GM19467 (cell line): ENCODE measurements at regions not wholly inside any gene's neighbourhood (a gene's known extent, or its start where the extent isn't known, plus 50 kb on each side); places are given as distances from the start of the nearest gene placed in this dataset.
"Not testable (repeated sequence)": the region's sequence is repeated elsewhere in the genome, so short reads cannot be mapped to it uniquely, and the experiment has no call there.

Experiments
- ATAC-seq: cut with Tn5 transposase; IDR thresholded peaks from one replicate; pipeline ENCODE4 v1.9.1; 2021; ENCODE audit warnings: mild to moderate bottlenecking, moderate library complexity; ENCODE audit not compliant: unreplicated experiment

DNA sequence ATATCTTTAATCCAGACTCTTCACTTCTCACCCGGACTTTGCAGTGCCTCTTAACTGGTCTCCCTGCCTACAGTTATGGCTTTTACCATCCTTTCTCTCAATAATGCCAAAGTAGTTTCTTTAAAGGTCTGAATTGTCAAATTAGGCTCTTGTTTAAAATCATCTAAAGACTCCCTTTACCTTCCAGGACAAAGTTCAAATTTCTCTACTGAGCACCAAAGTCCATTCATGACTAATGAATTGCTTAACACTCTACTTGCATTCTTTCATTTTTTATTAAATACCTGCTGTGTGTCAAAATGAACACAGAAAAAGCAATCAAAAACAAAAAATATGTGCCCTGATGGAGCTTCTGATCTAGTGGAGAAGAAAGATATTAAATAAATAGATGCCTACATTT lies 472.4 kb upstream of the UBE2E2 start:
- ATAC-seq, result no peak

DNA sequence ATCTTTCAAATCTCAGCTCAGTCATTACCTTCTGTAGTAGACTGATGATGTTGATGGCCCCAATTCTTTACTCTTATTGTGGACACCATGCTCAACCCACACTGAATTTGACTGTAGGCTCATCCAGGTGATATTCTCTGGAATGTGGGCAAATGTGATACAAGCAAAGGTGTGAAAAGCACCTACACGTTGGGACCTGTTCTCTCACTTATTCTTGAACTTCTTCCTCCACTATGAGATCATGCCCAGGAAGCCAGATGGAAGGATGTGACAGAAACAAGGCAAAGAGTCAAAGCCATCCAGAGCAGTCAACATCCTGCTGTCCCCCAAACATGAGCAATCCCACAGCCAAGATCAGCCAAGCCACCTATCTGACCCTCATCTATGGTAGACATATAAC lies 471.2 kb upstream of the UBE2E2 start:
- no peak for ATAC-seq

DNA sequence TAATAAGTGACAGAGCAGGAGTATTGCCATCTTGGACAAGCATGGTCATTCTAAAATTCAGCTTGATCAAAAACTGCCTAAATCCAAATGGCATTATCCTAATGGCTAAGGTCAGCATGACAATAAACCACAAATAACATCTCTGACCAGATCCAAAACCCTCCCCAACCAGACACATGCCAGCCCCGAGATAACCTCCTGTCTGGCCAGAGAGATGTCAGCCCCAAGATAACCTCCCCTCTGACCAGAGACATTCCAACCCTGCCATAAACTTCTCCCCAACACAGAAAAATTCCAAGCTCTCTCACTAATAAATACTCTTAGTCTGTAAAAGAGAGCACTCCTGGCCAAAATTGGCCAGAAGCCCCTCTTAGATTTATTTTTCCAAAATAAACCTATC lies 470.5 kb upstream of the UBE2E2 start:
- ATAC-seq, result no peak

DNA sequence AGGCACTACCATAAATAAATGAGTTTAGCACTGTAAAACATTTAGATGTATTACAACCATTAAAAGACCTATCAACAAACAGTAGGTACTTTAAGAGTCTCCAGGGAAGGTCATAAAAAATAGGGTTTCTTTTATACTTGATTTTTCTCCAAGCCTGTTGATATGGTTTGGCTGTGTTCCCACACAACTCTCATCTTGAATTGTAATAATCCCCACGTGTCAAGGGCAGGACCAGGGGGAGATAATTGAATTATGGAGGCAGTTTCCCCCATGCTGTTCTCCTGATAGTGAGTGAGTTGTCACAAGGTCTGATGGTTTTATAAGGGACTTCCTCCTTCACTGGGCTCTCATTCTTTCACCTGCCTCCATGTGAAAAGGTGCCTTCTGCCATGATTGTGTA lies 468.9 kb upstream of the UBE2E2 start:
- no peak for ATAC-seq

DNA sequence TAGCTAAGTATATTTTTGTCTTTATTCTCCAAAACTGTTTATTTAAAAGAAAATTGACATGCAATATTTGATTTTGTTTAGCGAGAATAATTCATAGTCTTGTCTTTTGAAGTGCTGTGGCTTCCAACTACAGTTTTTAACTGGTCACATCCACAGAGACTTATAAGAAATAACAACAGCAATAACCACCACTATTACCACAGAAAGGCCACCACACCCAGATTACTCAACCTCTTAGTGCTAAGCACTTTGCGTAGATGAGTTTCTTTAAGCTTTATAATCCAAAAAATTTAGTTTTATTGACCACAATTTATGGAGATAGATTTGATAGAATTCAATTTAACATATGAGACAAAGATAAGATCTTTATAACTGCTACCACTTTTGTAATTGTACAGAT lies 468.4 kb upstream of the UBE2E2 start:
- no peak for ATAC-seq

DNA sequence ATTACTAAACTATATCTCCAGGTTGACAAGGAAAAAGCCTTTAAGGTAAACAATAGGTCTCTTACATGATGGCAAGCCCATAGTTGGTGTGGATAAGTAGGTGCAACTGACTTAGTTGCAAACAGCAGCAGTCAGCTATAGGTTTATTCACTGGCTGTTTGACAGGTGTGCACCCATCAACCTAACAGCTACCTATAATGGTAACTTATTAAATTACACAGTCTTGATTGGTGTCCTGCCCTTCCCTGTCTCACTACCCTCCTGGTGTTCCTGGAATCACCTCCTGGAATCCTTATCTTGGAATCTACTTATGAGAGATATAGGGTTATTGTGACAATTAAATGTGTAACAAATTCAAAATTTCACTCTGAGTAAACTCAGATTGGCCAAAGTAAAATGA lies 467.8 kb upstream of the UBE2E2 start:
- no peak for ATAC-seq

DNA sequence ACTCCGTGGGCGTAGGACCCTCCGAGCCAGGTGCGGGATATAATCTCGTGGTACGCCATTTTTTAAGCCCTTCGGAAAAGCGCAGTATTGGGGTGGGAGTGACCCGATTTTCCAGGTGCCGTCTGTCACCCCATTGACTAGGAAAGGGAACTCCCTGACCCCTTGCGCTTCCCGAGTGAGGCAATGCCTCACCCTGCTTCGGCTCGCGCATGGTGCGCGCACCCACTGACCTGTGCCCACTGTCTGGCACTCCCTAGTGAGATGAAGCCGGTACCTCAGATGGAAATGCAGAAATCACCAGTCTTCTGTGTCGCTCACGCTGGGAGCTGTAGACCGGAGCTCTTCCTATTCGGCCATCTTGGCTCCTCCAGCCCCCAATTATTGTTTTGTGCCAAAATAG lies 459.7 kb upstream of the UBE2E2 start:
- not testable (repeated sequence) for ATAC-seq

DNA sequence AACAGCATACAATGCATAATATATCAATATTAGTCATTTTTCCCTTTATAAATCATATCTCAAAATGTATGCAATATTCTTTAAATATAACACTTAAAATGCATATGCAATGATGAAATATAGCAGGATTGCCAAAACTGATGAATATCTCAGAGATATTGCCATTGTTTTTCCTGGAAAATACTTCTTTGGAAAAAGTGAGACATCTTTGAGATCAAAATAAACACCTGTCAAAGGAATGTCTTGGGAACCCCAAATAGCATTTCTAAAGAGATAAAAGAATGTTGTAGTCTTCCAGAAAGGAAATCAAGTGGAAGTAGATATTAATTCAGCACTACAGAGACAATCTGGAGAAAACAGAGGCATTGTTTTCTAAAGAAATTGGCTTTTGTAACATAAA lies 457.8 kb upstream of the UBE2E2 start:
- ATAC-seq, result no peak

DNA sequence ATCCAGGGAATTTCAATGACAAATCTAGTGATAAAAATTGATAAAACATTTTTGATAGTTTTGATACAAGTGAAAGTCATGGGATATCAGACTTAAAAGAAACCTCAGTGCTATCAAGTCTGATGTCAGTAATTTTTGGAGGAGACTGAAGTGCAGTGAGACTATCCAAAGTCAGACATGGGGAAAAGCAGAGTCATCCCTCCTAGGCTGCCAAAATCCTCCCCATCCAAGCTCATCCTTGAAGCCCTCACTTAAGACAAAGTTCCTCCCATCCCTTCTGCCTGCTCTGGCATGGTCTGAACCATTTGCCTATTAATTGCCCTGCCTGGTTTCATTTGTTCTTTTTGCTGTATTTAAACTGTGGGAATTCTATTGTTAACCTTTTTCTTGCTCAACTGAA lies 456.9 kb upstream of the UBE2E2 start:
- ATAC-seq, result no peak

DNA sequence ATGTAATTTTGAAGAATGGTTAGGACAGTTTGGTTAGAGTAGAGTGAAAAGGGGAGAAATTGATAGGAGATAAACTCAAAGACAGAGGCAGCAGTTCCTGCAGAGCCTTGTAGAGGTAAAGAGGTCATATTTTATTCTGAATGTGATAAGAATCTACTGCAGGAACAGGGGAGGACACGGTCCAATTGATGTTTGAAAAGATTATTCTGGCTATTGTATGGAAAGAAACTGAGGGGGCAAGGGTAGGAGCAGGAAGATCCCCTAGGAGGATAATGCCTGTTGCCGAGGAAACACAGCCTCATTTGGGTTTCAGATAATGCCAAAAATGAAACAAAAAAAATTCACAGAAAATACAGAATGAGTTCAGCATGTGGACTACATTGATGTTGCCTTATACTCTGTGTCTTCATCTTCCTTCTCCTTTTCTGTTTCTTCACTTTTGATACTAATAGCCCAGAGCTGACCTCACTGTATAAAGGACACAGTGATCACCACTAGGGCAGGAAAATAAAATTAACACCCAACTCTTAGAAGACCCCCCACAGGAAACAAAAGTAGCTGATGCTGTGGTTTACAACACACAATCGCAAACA lies 454.6 kb upstream of the UBE2E2 start:
- no peak for ATAC-seq

DNA sequence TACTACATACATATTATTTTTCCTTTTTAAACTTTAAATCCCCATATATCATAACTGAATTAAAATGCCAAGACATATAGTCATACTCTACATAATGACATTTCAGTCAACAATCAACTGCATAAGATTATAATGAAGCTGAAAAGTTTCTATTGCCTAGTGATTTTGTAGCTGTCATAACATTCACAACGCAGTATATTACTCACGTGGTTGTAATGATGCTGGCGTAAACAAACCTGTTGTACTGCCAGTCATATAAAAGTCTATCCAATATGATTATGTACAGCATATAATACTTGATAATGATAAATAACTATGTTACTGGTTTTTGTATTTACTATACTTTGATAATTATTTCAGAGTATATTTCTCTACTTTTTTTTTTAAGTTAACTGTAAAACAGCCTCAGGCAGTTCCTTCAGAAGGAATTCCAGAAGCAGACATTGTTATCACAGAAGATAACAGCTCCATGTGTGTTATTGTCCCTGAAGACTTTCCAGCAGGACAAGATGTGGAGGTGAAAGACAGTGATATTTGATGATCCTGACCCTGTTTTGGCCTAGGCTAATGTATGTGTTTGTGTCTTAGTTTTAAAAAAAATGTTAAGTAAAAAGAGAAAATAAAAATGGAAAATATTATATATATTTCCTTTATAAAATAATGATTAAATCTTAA lies 443.4 kb upstream of the UBE2E2 start:
- no peak for ATAC-seq

DNA sequence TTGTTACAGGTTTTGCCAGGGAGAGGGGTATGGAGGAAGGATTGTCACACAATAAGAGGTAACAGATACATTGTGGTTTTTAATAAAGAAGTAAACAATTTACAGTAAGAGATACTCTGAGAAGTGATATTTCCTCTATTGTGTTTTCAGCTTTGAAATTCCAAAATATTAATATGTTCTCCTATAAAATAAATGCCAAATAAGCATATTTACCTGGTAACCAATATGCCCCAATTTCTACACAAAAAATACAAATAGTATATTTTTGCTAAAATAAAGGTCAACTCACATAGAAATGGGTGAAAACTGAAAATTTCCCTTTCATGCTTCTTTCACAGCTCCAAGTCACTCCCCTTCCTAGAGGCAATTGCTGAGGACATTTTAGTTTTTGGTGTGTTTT lies 437.4 kb upstream of the UBE2E2 start:
- no peak for ATAC-seq

DNA sequence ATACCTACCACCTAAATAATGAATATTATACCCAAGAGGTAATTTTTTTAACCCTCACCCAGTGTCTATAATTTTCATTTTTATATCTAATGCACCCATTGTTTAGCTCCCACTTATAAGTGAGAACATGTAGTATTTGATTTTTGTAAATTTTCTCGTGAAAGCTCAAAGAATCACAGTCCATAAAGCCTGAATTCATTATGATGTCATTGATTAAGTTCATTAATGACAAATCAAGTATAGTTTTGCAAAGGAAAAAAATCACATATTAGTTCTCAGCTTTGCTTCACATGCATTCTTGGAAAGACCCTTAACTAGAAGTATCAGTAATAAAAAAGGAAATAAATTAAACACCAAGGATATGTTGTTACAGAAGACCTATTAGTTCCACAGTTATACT lies 425.3 kb upstream of the UBE2E2 start:
- ATAC-seq, result no peak

DNA sequence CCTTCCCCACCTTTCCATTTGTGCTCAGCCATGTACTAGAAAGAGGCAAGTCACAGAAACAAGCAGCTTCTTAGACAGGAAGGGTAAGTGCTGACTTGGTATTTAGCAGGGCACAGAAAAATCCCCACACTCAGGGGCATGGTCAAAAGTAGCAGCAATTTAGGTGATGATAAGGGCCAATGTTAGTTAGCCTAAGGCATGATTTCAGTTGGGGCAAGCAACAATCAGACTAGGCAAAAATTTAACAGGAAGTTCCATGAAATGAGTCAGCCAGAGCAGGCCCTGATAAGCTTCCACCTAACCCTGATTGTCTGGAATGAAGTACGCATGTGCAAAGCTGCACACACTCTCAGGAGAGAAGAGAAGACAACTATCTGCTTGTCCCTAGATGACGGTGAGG lies 423.4 kb upstream of the UBE2E2 start:
- ATAC-seq, result no peak

DNA sequence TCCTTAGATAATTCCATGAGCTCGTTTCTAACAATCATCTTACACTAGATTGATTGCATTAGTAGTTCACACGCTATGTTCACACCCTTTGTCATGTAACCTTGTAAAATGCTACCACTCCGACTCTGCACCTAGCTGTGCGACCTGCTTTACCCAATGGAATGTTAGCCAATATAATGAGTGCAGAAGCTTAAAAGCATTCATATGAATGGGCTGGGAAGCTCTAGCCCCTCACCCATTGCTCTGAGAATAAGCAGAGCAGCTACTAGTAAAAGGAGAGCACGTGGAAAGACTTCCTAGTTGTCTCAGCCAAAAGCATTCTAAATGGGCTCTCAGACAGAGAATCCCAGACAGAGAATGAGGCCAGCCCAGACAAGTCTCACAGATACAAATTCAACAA lies 410.6 kb upstream of the UBE2E2 start:
- no peak for ATAC-seq

DNA sequence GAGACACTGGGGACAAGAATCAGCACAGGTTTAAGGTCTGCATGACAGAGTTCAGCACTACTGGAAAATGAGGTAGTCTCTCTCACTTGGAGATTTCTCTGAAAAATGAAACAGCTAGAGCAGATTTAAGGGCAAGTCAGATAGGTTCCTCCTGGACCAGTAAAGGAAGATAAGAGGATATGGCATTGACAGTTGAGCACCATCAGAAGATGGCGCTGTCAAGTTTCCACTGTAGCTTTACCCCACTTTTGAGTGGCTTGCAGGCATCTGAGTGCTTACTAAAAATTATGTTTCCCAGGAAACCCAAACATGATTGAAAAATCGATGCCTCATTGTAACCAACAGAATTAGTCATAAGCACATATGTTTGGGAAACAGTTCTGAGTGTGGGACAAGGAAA lies 407.2 kb upstream of the UBE2E2 start:
- no peak for ATAC-seq

DNA sequence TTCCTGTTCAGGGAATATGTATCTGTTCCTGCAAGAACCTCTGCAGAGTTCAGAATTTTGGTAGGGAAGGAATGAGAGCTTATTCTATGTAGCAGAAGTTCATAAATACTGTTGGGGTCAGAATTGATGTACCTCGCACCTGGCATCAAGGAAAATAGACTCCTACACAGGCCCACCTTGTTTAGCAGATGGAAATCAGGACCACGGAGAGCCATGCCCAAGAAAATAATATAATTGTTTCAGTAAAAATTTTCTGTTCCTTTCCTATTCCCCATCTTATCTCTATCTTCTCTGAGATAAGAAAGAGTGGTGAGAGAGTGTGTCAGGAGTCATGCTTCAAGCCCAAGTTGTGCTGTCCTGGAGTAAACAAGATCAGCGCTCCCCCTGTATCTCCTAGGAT lies 404.7 kb upstream of the UBE2E2 start:
- ATAC-seq, result no peak

DNA sequence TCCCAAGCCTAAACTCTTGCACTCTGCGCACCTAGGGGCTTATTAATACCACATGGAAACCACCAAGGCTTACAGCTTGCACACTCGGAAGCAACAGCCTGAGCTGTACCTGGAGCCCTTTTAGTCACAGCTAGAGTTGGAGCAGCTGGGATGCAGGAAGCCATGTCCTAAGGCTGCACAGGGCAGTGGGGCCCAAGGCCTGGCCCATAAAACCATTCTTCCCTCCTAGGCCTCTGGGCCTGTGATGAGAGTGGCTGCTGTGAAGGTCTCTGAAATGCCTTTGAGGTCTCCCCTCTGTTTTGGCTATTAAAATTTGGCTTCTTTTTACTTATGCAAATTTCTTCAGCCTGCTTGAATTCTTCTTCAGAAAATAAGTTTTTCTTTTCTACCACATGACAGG lies 383.9 kb upstream of the UBE2E2 start:
- ATAC-seq, result no peak

DNA sequence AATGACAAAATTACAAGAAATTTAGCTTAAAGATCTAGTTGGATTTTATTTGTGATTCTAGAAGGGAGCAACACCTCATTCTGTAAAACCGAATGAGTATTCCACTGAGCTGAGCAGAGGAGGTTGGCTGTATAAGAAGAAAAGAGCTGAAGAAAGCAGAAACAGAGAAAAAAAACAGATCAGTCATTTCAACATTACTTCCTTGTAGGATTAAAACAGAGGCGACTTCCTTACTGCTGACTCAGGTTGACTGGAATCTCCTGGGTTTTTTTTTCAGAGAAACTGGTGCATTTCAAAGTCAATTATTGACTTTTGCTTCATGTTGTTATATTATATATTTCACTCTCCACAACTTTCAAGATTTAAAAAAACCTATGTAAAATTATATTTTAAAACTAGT lies 368.1 kb upstream of the UBE2E2 start:
- no peak for ATAC-seq

DNA sequence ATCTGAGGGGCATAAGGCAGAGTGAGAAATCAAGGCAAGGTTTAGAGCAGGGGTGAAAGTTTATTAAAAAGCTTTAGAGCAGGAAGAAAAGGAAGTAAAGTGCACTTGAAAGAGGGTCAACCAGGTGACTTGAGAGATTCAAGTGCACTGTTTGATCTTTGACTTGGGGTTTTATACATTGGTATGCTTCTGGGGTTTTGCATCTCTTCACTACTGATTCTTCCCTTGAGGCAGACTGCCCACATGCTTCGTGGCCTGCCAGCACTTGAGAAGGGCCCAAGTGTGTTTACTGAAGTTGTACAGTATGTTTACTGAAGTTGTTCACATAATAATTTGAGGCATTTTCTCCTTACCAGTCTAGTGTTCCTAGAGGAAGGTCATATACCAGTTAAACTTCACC lies 367.0 kb upstream of the UBE2E2 start:
- ATAC-seq, result no peak

DNA sequence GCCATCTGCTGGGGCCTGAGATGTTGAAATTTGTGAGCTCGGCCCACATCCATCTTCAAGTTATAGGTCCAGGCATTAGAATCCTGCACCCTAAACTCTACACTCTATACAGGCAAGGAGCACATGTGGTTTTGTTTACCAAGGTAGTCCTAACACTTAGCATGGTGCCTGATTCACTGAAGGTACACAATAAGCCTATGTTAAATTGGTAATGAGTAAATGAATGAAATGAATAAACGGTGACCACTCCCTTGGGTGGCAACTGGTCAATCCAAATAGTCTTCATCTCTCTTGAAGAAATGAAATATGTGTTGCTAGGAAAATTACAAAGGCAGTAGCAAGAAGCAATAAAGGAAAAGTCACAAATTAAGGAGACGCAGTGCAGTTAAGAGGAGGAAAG lies 359.3 kb upstream of the UBE2E2 start:
- ATAC-seq, result no peak

DNA sequence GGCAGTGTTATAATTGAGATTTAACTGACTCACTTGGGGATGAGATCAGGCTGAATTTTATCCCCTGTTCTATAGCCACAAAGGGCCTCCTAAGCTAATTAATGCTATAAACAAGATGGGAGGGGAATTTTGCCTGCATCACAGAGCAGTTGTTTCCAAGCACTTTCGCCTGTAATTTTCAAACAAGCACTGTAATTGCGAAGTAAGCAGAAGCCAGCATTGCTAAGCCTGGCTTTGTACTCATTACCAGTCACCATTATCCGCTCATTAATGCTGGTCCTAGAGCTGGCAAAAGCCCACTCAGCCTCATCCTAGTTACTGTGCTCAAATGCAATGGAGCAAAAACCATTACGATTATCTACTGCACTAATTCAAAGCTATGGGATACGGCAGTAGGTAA lies 356.6 kb upstream of the UBE2E2 start:
- ATAC-seq, result no peak

DNA sequence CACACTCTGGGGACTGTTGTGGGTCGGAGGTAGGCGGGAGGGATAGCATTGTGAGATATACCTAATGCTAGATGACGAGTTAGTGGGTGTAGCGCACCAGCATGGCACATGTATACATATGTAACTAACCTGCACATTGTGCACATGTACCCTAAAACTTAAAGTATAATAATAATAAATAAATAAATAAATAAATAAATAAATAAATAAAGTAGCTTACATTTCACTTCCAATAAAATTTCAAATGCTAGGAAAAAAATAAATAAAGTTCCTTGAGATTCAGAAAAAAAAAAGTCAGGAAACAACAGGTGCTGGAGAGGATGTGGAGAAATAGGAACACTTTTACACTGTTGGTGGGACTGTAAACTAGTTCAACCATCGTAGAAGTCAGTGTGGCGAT lies 353.5 kb upstream of the UBE2E2 start:
- ATAC-seq, result not testable (repeated sequence)
